ENCODE measurements at regions not wholly inside any gene's neighbourhood (a gene's known extent, or its start where the extent isn't known, plus 50 kb on each side); places are given as distances from the start of the nearest gene placed in this dataset.
"Not testable (repeated sequence)": the region's sequence is repeated elsewhere in the genome, so short reads cannot be mapped to it uniquely, and the experiment has no call there.

- H3K9ac ChIP-seq (ENCODE audit: low read length) = no peak overlapping the region
- H3K36me3 ChIP-seq (ENCODE audit: control insufficient read depth, insufficient read depth, low read length, severe bottlenecking) = no peaks in the 10 kb centered on the region
- no peaks in the 10 kb centered on the region for H3K4me1 ChIP-seq (ENCODE audit: control insufficient read depth, insufficient read depth, low read length)
- H3K9me3 ChIP-seq (ENCODE audit: control insufficient read depth, low read length) = no peaks in the 10 kb centered on the region
- H3K27me3 ChIP-seq (replicated peaks; ENCODE audit: control insufficient read depth, insufficient read depth, low read length) = no peaks in the 10 kb centered on the region
- no peak overlapping the region for H3K4me3 ChIP-seq (ENCODE audit: low read length)
- no peak for DNase-seq (ENCODE audit: low read depth)
These were observed 125.3 kb downstream of the SEC23IP start for GRCh38 chr10:120017733-120018417.

GRCh38 chr10:120018695-120019094 is 126.2 kb downstream of the SEC23IP start:
- Histone ChIP-seq H3K9ac (ENCODE audit: low read length) (no peak overlapping the region), H3K4me1 (ENCODE audit: control insufficient read depth, insufficient read depth, low read length) (no peaks in the 10 kb centered on the region), H3K27me3 (replicated peaks; ENCODE audit: control insufficient read depth, insufficient read depth, low read length) (no peaks in the 10 kb centered on the region), H3K9me3 (ENCODE audit: control insufficient read depth, low read length) (no peaks in the 10 kb centered on the region), H3K36me3 (ENCODE audit: control insufficient read depth, insufficient read depth, low read length, severe bottlenecking) (no peaks in the 10 kb centered on the region), H3K4me3 (ENCODE audit: low read length) (no peak overlapping the region)
- DNase-seq (ENCODE audit: low read depth) = no peak

GRCh38 chr10:120019568-120019967 is 127.0 kb downstream of the SEC23IP start:
- no peaks in the 10 kb centered on the region for H3K9me3 ChIP-seq (ENCODE audit: control insufficient read depth, low read length)
- H3K27me3 ChIP-seq (replicated peaks; ENCODE audit: control insufficient read depth, insufficient read depth, low read length) = no peaks in the 10 kb centered on the region
- H3K9ac ChIP-seq (ENCODE audit: low read length) = no peak overlapping the region
- no peak for DNase-seq (ENCODE audit: low read depth)
- no peaks in the 10 kb centered on the region for H3K36me3 ChIP-seq (ENCODE audit: control insufficient read depth, insufficient read depth, low read length, severe bottlenecking)
- H3K4me3 ChIP-seq (ENCODE audit: low read length) = no peak overlapping the region
- H3K4me1 ChIP-seq (ENCODE audit: control insufficient read depth, insufficient read depth, low read length) = no peaks in the 10 kb centered on the region

- Histone ChIP-seq H3K36me3 (ENCODE audit: control insufficient read depth, insufficient read depth, low read length, severe bottlenecking) (no peaks in the 10 kb centered on the region), H3K4me1 (ENCODE audit: control insufficient read depth, insufficient read depth, low read length) (no peaks in the 10 kb centered on the region), H3K4me3 (ENCODE audit: low read length) (no peak overlapping the region), H3K9me3 (ENCODE audit: control insufficient read depth, low read length) (no peaks in the 10 kb centered on the region), H3K9ac (ENCODE audit: low read length) (no peak overlapping the region), H3K27me3 (replicated peaks; ENCODE audit: control insufficient read depth, insufficient read depth, low read length) (no peaks in the 10 kb centered on the region)
- no peak for DNase-seq (ENCODE audit: low read depth)
These were observed 129.8 kb downstream of the SEC23IP start for GRCh38 chr10:120022357-120022756.

- no peak overlapping the region for H3K4me3 ChIP-seq (ENCODE audit: low read length)
These were observed 141.7 kb downstream of the SEC23IP start for GRCh38 chr10:120034236-120034635.

GRCh38 chr10:120039046-120039445 is 146.5 kb downstream of the SEC23IP start:
- Histone ChIP-seq H3K9me3 (ENCODE audit: control insufficient read depth, low read length) (no peaks in the 10 kb centered on the region), H3K36me3 (ENCODE audit: control insufficient read depth, insufficient read depth, low read length, severe bottlenecking) (no peaks in the 10 kb centered on the region), H3K27me3 (replicated peaks; ENCODE audit: control insufficient read depth, insufficient read depth, low read length) (no peaks in the 10 kb centered on the region), H3K4me3 (ENCODE audit: low read length) (no peak overlapping the region), H3K9ac (ENCODE audit: low read length) (no peak overlapping the region), H3K4me1 (ENCODE audit: control insufficient read depth, insufficient read depth, low read length) (no peaks in the 10 kb centered on the region)
- no peak for DNase-seq (ENCODE audit: low read depth)

More at GRCh38 chr10:120034236-120034635, 141.7 kb downstream of the SEC23IP start:
- no peaks in the 10 kb centered on the region for H3K9me3 ChIP-seq (ENCODE audit: control insufficient read depth, low read length)
- H3K4me1 ChIP-seq (ENCODE audit: control insufficient read depth, insufficient read depth, low read length) = no peaks in the 10 kb centered on the region
- H3K36me3 ChIP-seq (ENCODE audit: control insufficient read depth, insufficient read depth, low read length, severe bottlenecking) = no peaks in the 10 kb centered on the region
- DNase-seq (ENCODE audit: low read depth) = no peak
- no peaks in the 10 kb centered on the region for H3K27me3 ChIP-seq (replicated peaks; ENCODE audit: control insufficient read depth, insufficient read depth, low read length)
- H3K9ac ChIP-seq (ENCODE audit: low read length) = no peak overlapping the region

- Histone ChIP-seq H3K27me3 (replicated peaks; ENCODE audit: control insufficient read depth, insufficient read depth, low read length) (no peaks in the 10 kb centered on the region), H3K4me1 (ENCODE audit: control insufficient read depth, insufficient read depth, low read length) (no peaks in the 10 kb centered on the region), H3K36me3 (ENCODE audit: control insufficient read depth, insufficient read depth, low read length, severe bottlenecking) (no peaks in the 10 kb centered on the region), H3K9me3 (ENCODE audit: control insufficient read depth, low read length) (no peaks in the 10 kb centered on the region), H3K4me3 (ENCODE audit: low read length) (no peak overlapping the region), H3K9ac (ENCODE audit: low read length) (no peak overlapping the region)
- no peak for DNase-seq (ENCODE audit: low read depth)
These were observed 147.3 kb downstream of the SEC23IP start for GRCh38 chr10:120039826-120040225.

- Histone ChIP-seq H3K36me3 (ENCODE audit: control insufficient read depth, insufficient read depth, low read length, severe bottlenecking) (no peaks in the 10 kb centered on the region), H3K27me3 (replicated peaks; ENCODE audit: control insufficient read depth, insufficient read depth, low read length) (no peaks in the 10 kb centered on the region), H3K9me3 (ENCODE audit: control insufficient read depth, low read length) (no peaks in the 10 kb centered on the region), H3K4me3 (ENCODE audit: low read length) (no peak overlapping the region), H3K4me1 (ENCODE audit: control insufficient read depth, insufficient read depth, low read length) (no peaks in the 10 kb centered on the region), H3K9ac (ENCODE audit: low read length) (no peak overlapping the region)
- DNase-seq (ENCODE audit: low read depth) = no peak
These were observed 149.5 kb downstream of the SEC23IP start for GRCh38 chr10:120041807-120042559.

GRCh38 chr10:120042705-120043104 is 150.2 kb downstream of the SEC23IP start:
- Histone ChIP-seq H3K4me3 (ENCODE audit: low read length) (no peak overlapping the region), H3K36me3 (ENCODE audit: control insufficient read depth, insufficient read depth, low read length, severe bottlenecking) (no peaks in the 10 kb centered on the region), H3K27me3 (replicated peaks; ENCODE audit: control insufficient read depth, insufficient read depth, low read length) (no peaks in the 10 kb centered on the region), H3K9ac (ENCODE audit: low read length) (no peak overlapping the region), H3K4me1 (ENCODE audit: control insufficient read depth, insufficient read depth, low read length) (no peaks in the 10 kb centered on the region), H3K9me3 (ENCODE audit: control insufficient read depth, low read length) (no peaks in the 10 kb centered on the region)
- no peak for DNase-seq (ENCODE audit: low read depth)

- H3K9ac ChIP-seq (ENCODE audit: low read length); H3K4me3 ChIP-seq (ENCODE audit: low read length); H3K4me1 ChIP-seq (ENCODE audit: control insufficient read depth, insufficient read depth, low read length); H3K27me3 ChIP-seq (replicated peaks; ENCODE audit: control insufficient read depth, insufficient read depth, low read length); H3K9me3 ChIP-seq (ENCODE audit: control insufficient read depth, low read length); DNase-seq (ENCODE audit: low read depth); H3K36me3 ChIP-seq (ENCODE audit: control insufficient read depth, insufficient read depth, low read length, severe bottlenecking): not testable (repeated sequence)
These were observed 154.8 kb downstream of the SEC23IP start for GRCh38 chr10:120047373-120047772.

GRCh38 chr10:120047926-120048325 is 155.4 kb downstream of the SEC23IP start:
- Histone ChIP-seq H3K9ac (ENCODE audit: low read length) (no peak overlapping the region), H3K9me3 (ENCODE audit: control insufficient read depth, low read length) (no peaks in the 10 kb centered on the region), H3K27me3 (replicated peaks; ENCODE audit: control insufficient read depth, insufficient read depth, low read length) (no peaks in the 10 kb centered on the region), H3K36me3 (ENCODE audit: control insufficient read depth, insufficient read depth, low read length, severe bottlenecking) (no peaks in the 10 kb centered on the region), H3K4me1 (ENCODE audit: control insufficient read depth, insufficient read depth, low read length) (no peaks in the 10 kb centered on the region), H3K4me3 (ENCODE audit: low read length) (no peak overlapping the region)
- no peak for DNase-seq (ENCODE audit: low read depth)
